ACC112 (cell line): ENCODE measurements at regions not wholly inside any gene's neighbourhood (a gene's known extent, or its start where the extent isn't known, plus 50 kb on each side); places are given as distances from the start of the nearest gene placed in this dataset.
"Not testable (repeated sequence)": the region's sequence is repeated elsewhere in the genome, so short reads cannot be mapped to it uniquely, and the experiment has no call there.

Experiments
- H2AFZ ChIP-seq: fragments of 200-600 bp; sonication (generic); one replicate; pipeline ENCODE4 v1.6.0; 2017; ENCODE audit warnings: antibody characterized with exemption, low read length; ENCODE audit not compliant: unreplicated experiment
- H3K27ac ChIP-seq: fragments of 200-600 bp; sonication (generic); 2 replicates; pipeline ENCODE4 v1.5.1; 2014; ENCODE audit warnings: low read depth, mild to moderate bottlenecking, antibody characterized with exemption, low read length, moderate library complexity
- H3K27me3 ChIP-seq: fragments of 200-600 bp; sonication (generic); 2 replicates; pipeline ENCODE4 v1.6.1; 2014; ENCODE audit warnings: mild to moderate bottlenecking, antibody characterized with exemption, low read length, moderate library complexity, mixed read lengths; ENCODE audit not compliant: insufficient read depth
- H3K36me3 ChIP-seq: fragments of 200-600 bp; sonication (generic); 2 replicates; pipeline ENCODE4 v1.6.1; 2016; ENCODE audit warnings: mild to moderate bottlenecking, antibody characterized with exemption, low read length, moderate library complexity, mixed read lengths; ENCODE audit not compliant: insufficient read depth
- H3K4me1 ChIP-seq: fragments of 200-600 bp; sonication (generic); one replicate; pipeline ENCODE4 v1.6.1; 2016; ENCODE audit warnings: low read length, mixed read lengths; ENCODE audit not compliant: insufficient read depth, unreplicated experiment, control insufficient read depth
- H3K4me3 ChIP-seq: fragments of 200-600 bp; sonication (generic); 2 replicates; pipeline ENCODE4 v1.5.1; 2014; ENCODE audit warnings: mild to moderate bottlenecking, low read depth, low read length
- H3K79me2 ChIP-seq: fragments of 200-600 bp; sonication (generic); one replicate; pipeline ENCODE4 v1.6.0; 2016; ENCODE audit warnings: low read length; ENCODE audit not compliant: control insufficient read depth, unreplicated experiment, insufficient read depth

DNA sequence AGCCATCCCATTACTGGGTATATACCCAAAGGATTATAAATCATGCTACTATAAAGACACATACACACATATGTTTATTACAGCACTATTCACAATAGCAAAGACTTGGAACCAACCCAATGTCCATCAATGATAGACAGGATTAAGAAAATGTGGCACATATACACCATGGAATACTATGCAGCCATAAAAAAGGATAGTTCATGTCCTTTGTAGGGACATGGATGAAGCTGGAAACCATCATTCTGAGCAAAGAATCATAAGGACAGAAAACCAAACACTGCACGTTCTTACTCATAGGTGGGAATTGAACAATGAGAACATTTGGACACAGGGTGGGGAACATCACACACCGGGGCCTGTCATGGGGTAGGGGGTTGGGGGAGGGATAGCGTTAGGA is 60.3 kb upstream of the NMU start:
- H3K36me3 ChIP-seq, H3K27me3 ChIP-seq, H3K79me2 ChIP-seq, H2AFZ ChIP-seq, H3K4me1 ChIP-seq, H3K4me3 ChIP-seq, H3K27ac ChIP-seq: not testable (repeated sequence)

DNA sequence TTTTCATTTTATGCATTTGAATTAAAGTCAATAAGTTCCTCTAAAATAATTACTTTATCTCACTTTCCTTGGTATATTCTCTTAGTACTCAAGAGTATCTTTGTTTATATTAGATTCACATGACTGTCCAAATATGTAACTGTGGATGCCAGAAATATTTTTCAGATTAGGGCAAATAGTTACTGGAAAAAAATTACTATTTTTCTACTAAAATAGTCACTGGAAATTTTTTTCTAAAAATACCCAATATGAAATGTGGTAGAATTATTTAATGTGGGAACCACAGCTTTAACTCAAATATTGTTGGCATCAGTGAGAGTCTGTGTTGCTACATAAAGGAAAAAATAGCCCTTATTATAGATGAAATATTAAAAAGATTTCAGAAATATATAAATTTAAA is 70.4 kb upstream of the NMU start:
- Histone ChIP-seq H2AFZ (peak overlapping the region; percentile 39), H3K36me3 (no peaks in the 10 kb centered on the region), H3K4me1 (peaks cover 11% of the 10 kb centered on the region), H3K4me3 (no peak overlapping the region), H3K27ac (peak overlapping the region; percentile 31; the same call in 1 of the 2 replicates), H3K27me3 (no peaks in the 10 kb centered on the region), H3K79me2 (no peaks in the 10 kb centered on the region)

DNA sequence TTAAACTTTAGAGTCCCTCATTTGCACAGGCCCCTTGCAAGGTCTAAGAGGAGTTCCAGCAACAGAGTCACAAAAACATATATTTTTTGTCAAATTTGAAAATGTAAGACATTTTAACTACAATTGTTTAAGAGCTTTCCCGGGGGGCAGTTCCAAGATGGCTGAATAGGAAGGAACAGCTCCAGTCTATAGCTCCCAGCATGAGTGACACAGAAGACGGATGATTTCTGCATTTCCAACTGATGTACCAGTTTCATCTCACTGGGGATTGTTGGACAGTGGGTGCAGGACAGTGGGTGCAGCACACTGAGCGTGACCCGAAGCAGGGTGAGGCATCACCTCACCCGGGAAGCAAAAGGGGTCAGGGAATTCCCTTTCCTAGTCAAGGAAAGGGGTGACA is 71.4 kb upstream of the NMU start:
- Histone ChIP-seq H3K27ac (no peak overlapping the region), H3K4me1 (peaks cover 11% of the 10 kb centered on the region), H3K36me3 (no peaks in the 10 kb centered on the region), H3K27me3 (no peaks in the 10 kb centered on the region), H3K4me3 (no peak overlapping the region), H2AFZ (no peak overlapping the region), H3K79me2 (no peaks in the 10 kb centered on the region)

DNA sequence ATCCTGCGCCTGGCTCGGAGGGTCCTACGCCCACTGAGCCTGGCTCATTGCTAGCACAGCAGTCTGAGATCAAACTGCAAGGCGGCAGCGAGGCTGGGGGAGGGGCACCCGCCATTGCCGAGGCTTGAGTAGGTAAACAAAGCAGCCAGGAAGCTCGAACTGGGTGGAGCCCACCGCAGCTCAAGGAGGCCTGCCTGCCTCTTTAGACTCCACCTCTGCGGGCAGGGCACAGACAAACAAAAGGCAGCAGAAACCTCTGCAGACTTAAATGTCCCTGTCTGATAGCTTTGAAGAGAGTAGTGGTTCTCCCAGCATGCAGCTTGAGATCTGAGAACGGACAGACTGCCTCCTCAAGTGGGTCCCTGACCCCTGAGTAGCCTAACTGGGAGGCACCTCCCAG is 71.9 kb upstream of the NMU start:
- not testable (repeated sequence) for H3K79me2 ChIP-seq, H3K4me3 ChIP-seq, H3K27me3 ChIP-seq, H3K36me3 ChIP-seq, H3K27ac ChIP-seq, H2AFZ ChIP-seq
- H3K4me1 ChIP-seq = peaks cover 11% of the 10 kb centered on the region

DNA sequence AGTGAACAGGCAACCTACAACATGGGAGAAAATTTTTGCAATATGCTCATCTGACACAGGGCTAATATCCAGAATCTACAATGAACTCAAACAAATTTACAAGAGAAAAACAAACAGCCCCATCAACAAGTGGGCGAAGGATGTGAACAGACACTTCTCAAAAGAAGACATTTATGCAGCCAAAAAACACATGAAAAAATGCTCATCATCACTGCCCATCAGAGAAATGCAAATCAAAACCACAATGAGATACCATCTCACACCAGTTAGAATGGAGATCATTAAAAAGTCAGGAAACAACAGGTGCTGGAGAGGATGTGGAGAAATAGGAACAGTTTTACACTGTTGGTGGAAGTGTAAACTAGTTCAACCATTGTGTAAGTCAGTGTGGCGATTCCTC is 76.7 kb upstream of the NMU start:
- H3K27ac ChIP-seq, H3K4me3 ChIP-seq, H3K27me3 ChIP-seq, H3K36me3 ChIP-seq, H3K4me1 ChIP-seq, H3K79me2 ChIP-seq, H2AFZ ChIP-seq: not testable (repeated sequence)

DNA sequence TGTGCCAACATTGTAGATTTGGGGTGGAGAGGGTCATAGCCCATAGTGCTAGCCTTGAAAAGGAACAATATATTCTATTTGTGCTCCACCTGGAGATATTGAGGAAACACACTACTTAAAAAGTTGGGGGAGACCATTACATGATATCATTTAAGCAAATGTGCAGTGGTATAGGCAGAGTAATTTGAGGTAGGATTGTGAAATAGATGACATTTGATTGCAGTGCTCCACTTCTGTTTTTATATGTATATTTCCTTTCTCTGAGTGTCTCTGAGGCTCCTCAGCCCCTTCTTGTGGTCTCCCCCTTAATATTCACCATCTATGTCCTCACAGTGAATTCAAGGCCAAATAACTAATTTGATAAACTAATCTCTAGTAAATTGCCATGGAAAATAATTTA is 85.6 kb upstream of the NMU start:
- Histone ChIP-seq H2AFZ (no peak overlapping the region), H3K27ac (no peak overlapping the region), H3K79me2 (no peaks in the 10 kb centered on the region), H3K4me1 (no peaks in the 10 kb centered on the region), H3K4me3 (no peak overlapping the region), H3K27me3 (no peaks in the 10 kb centered on the region), H3K36me3 (no peaks in the 10 kb centered on the region)

DNA sequence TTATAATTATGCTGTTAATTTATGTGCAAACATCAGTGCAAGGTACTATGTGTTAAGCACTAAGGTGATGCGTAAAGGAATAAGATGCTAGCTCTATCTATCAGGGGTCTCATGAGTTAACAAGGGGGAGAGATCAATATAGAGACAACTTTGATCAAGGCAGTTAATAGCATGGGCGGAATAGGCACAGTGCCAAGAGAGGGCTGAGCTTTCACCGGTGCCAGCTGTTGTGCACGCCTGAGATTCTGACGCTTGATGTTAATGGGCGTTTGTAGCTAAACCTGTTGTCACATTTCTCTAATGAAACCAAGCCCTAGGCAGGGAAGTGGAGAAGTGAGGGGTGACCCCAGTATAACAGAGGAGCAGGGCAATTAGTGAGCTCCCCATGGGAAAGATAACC is 86.0 kb upstream of the NMU start:
- no peaks in the 10 kb centered on the region for H3K4me1 ChIP-seq
- H3K4me3 ChIP-seq = no peak overlapping the region
- H3K36me3 ChIP-seq = no peaks in the 10 kb centered on the region
- no peaks in the 10 kb centered on the region for H3K79me2 ChIP-seq
- H2AFZ ChIP-seq = no peak overlapping the region
- no peaks in the 10 kb centered on the region for H3K27me3 ChIP-seq
- no peak overlapping the region for H3K27ac ChIP-seq

DNA sequence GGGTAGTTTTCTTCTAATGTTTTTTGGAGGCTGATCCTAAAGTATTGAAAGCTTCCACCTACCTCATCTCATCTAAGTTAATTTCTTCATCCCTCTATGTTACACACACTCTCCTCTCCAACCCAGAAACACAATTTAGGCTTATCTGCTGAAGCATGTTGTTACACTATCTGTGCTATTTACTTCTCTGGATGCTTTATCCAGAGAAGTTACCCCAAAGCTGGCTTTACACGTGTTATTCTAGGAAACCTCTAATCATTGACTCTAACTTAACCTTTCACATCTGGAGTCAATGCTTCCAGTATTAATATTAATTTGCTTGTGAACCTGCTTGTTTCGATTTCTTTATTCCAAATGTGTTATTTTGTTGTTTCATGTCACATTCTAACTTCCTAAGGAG is 87.3 kb upstream of the NMU start:
- Histone ChIP-seq H3K79me2 (no peaks in the 10 kb centered on the region), H3K36me3 (no peaks in the 10 kb centered on the region), H3K4me1 (no peaks in the 10 kb centered on the region), H3K27ac (no peak overlapping the region), H3K4me3 (no peak overlapping the region), H2AFZ (no peak overlapping the region), H3K27me3 (no peaks in the 10 kb centered on the region)

DNA sequence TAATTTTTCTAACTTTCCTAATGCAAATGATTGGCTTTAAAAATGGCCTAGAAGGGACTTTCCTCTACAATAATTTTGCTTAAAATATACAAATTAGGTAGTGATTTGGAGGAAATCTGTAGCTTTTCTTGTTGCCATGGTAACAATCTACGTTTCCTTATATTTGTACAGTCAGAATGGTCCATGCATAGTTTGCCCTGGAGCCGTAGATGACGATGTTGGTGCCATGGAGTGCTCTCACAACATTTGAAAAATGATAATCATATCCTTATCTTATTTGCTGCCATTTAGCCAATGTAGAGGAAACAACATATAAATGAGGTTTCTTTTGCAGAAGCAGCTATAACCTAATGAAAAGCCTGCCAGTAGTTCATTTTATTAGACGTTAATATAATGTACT is 89.0 kb upstream of the NMU start:
- H3K4me3 ChIP-seq = no peak overlapping the region
- H3K79me2 ChIP-seq = no peaks in the 10 kb centered on the region
- no peaks in the 10 kb centered on the region for H3K4me1 ChIP-seq
- no peak overlapping the region for H3K27ac ChIP-seq
- H3K36me3 ChIP-seq = no peaks in the 10 kb centered on the region
- H2AFZ ChIP-seq = no peak overlapping the region
- H3K27me3 ChIP-seq = no peaks in the 10 kb centered on the region

DNA sequence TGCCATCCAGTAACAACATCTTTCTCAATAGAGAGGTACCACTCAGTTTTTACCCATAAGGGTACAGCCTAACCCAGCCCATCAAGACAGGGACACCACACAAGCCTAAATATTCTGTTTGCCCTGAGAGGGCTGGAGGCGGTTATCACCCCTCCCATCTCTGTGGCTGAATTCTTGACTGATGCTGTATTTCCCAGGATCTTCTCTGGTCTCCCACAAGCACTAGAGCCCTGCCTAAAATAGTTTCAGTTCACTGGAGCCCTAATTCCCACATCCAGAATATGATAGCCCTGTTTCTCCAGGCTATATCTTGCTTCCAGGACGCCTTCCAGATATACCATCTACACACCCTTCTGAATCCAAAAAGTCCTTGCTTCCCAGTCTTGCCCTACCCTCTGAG is 91.6 kb upstream of the NMU start:
- Histone ChIP-seq H3K27me3 (no peaks in the 10 kb centered on the region), H3K27ac (no peak overlapping the region), H3K36me3 (no peaks in the 10 kb centered on the region), H3K79me2 (no peaks in the 10 kb centered on the region), H2AFZ (no peak overlapping the region), H3K4me1 (no peaks in the 10 kb centered on the region), H3K4me3 (no peak overlapping the region)

DNA sequence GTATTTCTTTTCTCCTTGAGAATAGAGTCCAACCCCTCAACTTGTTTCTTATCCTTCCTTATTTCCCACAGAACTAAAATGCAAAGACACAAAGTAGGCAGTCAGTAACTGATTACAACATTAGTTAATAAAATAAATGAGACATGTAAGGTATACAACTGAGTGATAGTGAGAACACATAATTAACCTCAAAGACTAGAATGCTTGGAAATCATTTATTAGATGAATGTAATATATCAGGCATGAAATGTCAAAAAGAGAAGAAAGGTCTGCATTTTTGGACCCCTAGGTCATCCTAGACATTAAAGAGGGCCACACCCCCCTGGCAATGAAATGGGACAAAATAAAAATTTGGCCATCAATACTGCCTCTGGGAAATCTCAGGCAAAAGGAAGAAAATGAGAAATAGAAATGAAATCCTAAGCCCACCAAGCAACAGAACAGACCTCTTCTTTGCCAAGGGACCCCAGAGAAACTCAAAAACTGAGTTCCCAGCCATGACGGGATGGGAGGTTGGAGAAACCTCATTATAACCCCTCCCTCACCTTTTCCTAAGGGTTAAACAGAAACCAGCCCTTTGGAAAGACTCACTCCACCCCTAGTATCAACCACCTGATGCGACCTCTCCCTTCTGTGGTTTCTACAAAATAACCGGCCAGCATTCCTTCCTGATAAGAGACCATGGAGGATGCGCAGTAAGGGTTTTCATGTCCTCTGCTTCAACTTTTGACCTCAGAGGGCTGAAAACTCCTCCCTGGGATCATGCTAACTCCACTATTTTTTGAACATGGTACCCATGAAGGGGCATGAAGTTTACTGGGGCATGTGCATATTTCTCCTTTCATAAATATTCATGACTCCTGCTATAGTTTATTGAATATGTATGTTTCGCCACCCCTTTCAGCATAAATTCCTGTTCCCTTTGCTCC is 90.0 kb upstream of the EXOC1L start:
- no peaks in the 10 kb centered on the region for H3K79me2 ChIP-seq
- H3K36me3 ChIP-seq = no peaks in the 10 kb centered on the region
- no peak overlapping the region for H2AFZ ChIP-seq
- no peaks in the 10 kb centered on the region for H3K27me3 ChIP-seq
- no peak overlapping the region for H3K27ac ChIP-seq
- H3K4me1 ChIP-seq = peaks cover 10% of the 10 kb centered on the region
- no peak overlapping the region for H3K4me3 ChIP-seq
